ENCODE measurements at regions not wholly inside any gene's neighbourhood (a gene's known extent, or its start where the extent isn't known, plus 50 kb on each side); places are given as distances from the start of the nearest gene placed in this dataset.

DNA sequence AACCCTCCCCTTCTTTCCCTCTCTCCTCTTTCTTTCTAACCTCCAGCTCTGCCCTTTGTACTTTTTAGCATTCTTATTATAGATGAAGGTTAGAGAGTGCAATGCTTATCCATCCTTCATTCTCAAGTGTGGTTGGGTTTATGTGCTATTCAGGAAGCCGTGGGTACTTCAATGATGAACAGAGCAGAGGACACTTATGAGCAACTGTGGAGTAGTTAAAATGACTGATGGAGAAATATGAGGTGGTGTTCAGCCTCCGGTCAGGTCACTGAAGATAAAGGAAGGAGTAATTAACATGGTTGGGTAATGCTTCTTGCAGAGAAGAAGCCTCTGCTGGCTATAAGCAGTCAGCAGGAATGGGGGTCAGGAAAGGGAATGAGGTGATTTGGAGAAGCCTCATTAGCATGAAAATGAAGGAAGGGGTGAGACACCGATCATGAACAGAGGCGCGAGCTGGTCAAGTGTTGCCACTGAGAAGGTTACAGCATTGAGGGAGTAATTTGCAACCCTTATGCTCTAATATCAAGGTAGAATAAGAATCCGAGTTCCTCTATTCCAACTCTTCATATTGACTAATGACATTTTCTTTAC is 174.7 kb downstream of the LPIN1 start:
- no peak for FAIRE-seq

DNA sequence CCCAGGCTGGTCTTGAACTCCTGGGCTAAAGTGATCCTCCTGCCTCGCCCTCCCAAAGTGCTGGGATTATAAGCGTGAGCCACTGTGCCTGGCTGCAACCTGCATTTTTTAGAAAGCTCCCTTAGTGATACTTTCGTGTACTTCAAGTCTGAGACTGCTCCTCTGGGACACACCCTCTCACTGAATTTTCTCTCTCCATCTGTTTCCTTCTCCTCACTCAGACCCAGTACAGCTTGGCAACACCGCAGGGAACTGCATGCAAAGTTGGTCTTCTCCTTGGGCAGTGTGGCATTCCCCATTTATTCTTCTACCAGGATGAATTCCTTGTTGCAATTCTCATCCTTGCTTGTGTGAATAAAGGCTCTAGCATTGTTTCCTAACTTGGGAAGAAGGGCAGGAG is 175.9 kb downstream of the LPIN1 start:
- DNase-seq (ENCODE audit: low spot score) = no peak
- FAIRE-seq = no peak

More for the DNA sequence above, 174.7 kb downstream of the LPIN1 start:
- DNase-seq (ENCODE audit: low spot score) = no peak

- DNase-seq (ENCODE audit: low spot score) = no peak
- no peak for FAIRE-seq
These were observed 177.5 kb downstream of the LPIN1 start for GRCh38 chr2:11923935-11924334.

DNA sequence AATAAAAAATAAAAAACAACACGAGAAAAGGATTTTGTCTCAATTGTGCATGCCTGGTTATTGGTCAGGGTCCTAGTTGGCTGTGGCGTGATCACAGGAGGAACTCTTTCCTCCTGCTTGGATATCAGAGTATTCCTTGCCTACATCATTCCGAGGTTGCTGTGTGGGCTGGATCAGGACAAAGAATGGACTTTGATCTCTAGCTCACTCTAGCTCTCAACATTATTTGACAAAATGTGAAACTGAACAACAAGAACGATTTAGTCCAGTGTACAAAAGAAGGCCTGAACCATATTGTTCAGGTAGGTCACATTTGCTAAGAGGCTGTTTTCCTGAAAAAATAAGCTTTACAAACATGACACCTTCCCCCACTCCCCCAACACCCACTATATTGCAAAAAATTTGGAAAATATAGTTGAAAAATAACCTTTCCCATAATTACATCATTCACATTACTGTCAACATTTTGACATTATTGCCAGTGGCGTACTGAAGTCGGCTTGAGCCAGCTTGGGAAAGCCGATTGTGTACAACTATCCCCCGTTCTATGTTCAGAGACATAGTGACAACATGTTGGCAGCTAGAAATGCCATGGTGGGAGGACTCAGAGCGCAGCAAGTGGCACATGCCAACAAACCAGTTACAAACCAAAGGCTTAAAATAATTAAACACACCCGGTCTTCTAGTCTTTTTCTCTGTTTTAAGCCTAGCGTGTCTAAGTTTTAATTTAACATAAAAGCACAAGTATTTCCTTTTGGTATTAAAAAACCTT is 179.0 kb downstream of the LPIN1 start:
- DNase-seq (ENCODE audit: low spot score) = no peak
- FAIRE-seq = no peak

DNA sequence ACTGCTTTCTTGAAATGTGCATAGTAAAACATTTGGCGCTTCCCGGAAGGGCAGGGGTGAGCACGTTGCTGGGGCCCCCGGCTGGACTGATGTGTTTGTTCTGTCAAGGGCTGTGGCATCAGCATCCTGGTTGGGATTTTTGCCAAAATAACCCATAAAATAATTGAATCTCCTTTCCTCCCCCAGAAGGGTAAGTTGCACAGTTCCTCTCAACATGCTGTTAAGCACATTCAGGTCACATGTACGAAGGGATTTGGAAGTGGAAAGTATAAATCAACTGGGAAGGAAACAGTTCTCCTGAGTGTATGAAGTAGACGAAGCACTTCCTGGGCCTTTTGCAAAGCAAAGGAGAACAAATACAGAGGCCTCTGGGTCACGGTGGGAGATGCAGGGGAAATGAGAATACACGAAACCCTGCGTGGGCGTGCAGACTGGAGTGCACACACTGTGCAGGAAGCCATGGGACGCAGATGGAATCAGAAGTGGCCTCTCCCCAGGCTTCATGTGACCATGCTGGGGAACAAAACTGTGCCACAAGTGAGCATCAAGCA is 183.9 kb downstream of the LPIN1 start:
- no peak for DNase-seq (ENCODE audit: low spot score)
- no peak for FAIRE-seq

- no peak for FAIRE-seq
These were observed 185.6 kb downstream of the LPIN1 start for GRCh38 chr2:11932048-11932512.

GRCh38 chr2:11932962-11933361 is 186.5 kb downstream of the LPIN1 start:
- FAIRE-seq = no peak
- no peak for DNase-seq (ENCODE audit: low spot score)

More at GRCh38 chr2:11932048-11932512, 185.6 kb downstream of the LPIN1 start:
- DNase-seq (ENCODE audit: low spot score) = no peak

GRCh38 chr2:11933854-11934253 is 187.4 kb downstream of the LPIN1 start:
- FAIRE-seq (no peak), DNase-seq (ENCODE audit: low spot score) (no peak)

DNA sequence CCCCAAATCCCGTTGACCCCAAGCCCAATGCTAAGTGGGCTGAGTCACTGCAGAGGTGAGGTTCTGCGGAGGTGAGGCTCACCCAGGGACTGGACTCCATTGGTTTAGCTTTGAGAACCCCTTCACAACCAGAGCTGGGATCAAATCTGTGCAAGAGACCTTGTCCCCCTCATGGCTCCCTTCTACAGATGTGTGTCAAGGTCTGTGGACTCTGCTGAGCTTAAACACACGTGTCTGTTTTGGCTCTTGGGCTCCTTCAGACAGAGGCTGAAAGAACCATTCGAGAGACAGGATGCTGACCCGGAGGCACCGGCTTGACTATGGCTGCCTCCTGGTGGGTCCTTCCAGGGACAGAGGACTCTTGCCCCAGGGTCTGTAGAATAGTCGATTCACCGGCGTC is 190.3 kb downstream of the LPIN1 start:
- FAIRE-seq (no peak), DNase-seq (ENCODE audit: low spot score) (no peak)

- FAIRE-seq (no peak), DNase-seq (ENCODE audit: low spot score) (no peak)
These were observed 191.8 kb downstream of the LPIN1 start for GRCh38 chr2:11938196-11938595.

DNA sequence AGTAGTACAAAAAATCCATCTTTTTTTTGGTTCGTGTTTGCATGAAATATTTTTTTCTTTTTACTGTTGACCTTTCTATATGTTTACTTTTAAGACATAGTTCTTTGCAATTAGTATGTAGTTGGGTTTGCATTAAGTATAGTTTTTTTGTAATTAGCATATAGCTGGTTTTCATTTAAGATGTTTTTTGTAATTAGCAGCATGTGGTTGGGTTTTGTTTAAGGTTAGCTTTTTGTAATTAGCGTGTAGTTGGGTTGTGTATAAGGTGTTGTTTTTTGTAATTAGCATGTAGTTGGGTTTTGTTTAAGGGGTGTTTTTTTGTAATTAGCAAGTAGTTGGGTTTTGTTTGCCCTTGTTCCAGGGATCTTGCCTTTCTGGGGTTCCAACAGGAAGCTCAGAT is 193.1 kb downstream of the LPIN1 start:
- FAIRE-seq (no peak), DNase-seq (ENCODE audit: low spot score) (no peak)

- DNase-seq (ENCODE audit: low spot score) (no peak), FAIRE-seq (no peak)
These were observed 193.8 kb downstream of the LPIN1 start for GRCh38 chr2:11940121-11940743.

GRCh38 chr2:11940799-11941198 is 194.4 kb downstream of the LPIN1 start:
- DNase-seq (ENCODE audit: low spot score) (no peak), FAIRE-seq (no peak)

DNA sequence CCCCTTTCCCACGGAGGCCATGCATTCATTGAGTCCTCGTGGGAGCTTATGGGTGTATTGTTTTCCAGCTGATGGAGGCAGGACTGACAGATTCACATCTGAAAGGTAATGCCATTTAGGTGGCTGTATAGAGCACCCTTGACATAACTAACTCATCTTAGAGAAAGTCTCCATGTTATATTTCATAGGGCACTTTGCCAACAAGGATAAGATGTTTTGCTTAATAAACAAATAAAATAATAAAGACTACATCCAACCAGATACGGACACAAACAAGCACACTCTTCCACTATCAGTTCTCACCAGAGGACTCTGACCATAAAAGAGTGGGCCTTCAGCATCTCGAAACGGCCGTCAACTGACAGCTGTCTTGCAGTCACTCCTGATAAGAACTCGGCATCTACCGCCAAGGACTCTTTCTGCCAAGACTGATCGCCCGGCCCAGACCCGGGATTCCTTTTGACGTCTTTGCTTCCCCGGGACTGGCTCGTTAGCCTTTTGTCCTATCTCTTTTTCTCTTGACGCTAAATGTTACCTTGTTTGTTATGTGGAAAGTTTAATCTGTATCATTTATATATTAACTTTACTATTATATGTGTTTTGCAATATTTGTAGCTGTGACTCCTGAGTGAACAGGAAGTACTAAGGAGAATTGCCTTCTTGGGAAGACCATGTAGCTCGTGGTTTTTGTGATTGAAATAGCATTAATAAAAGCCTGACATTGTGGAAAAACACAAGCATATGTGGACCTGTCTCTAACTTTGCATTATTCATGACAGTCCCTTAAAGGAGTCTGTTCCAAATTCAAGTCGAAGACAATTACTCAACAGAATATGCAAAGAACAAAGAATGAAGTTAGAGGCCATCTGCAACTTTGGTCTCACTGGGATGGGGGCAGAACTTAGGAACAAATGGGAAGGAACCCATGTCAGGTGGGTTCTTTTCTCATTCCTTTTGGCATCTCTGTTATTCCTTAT is 195.1 kb downstream of the LPIN1 start:
- FAIRE-seq (no peak), DNase-seq (ENCODE audit: low spot score) (no peak)

DNA sequence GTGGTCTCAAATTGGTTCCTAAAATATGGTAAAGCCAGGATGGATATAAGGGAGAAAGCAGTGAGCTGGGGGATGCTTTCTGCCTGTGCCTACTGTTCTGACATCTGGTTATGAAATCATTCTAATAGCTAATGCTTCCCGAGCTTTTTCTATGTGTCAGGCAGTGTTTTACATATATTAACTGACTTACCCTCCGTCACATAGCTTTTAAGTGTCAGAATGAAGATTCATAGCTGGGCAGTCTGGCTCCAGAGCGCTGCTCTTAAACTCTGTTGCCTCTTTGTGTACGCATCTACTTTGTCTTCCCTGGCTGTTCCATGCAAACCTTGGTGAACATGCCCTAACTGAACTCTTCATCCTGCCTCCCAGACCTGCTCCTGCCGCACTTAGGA is 195.7 kb downstream of the LPIN1 start:
- DNase-seq (ENCODE audit: low spot score) = no peak
- FAIRE-seq = no peak

- DNase-seq (ENCODE audit: low spot score) (no peak), FAIRE-seq (peak; percentile 17)
These were observed 197.9 kb downstream of the LPIN1 start for GRCh38 chr2:11944311-11944710.

DNA sequence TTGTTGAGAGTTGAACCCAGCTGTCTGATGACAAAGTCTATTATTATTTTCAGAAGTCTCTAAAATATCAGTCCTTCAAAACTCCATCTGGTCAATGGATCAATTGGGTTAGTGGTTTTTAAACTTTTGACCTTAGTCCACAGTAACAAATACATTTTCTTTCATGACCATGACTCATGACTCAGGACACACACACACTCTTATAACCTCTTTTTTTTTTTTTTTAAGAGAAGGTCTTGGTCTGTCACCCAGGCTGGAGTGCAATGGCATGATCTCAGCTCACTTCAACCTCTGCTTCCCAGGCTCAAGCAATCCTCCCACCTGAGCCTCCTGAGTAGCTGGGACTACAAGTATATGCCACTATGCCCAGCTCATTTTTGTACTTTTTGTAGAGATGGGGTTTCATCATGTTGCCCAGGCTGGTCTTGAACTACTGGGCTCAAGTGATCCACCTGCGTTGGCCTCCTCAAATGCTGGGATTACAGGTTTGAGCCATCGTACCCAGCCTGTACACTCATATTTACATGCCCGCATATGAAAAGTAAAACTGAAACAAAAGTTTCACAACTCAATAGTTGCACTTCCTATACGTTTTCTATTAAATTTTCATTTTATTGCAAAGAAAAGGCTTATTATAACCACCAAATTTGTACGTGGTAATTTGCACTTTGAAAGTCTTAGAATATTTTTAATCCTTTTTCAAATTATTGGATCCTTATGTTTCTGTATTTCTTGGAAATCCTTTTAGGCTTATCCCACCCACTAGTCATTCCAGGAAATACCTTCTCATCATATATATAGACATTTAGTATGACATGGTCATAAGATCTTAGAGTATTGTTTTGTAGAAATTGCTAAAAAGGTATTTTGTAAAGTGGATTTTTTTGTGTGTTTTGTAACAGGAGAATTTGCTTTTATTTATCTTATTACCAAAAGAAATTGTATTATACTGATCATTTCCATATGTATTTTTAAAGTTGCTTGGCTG is 199.0 kb downstream of the LPIN1 start:
- no peak for DNase-seq (ENCODE audit: low spot score)
- FAIRE-seq = no peak

- no peak for FAIRE-seq
These were observed 201.5 kb downstream of the LPIN1 start for GRCh38 chr2:11947956-11948355.

DNA sequence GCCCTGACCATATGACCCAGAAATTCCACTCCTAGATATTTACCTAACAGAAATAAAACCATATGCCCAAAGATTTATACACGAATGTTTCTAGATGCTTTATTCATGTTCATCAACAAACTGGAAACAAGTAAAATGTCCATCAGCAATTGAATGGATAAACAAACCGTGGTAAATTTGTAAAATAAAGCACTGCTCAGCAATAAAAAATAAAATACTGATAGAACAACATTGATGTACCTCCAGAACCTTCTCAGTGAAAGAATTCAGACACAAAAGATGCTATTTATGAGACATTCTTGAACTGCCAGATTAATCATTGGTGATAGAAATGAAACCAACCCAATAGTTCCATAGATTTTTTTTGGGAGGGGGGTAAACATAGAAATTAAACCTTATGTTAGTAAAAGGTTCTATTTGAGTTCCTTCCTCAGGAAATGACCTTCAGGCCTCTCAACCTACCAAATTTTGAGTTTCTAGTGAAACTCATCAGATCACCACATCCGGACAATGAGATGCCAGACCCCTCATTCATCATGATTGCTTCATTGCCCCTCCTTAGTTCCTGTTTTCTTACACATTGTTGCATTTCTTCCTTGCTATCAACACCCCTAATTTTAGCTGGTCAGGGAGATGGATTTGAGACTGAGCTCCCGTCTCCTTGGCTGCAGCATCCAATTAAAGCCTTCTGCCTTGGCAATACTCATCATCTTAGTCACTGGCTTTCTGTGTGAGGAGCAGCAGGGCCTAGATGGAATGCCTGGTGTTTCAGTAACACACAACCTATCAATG is 203.5 kb downstream of the LPIN1 start:
- DNase-seq (ENCODE audit: low spot score) = no peak
- peak; percentile 59 for FAIRE-seq

More at GRCh38 chr2:11947956-11948355, 201.5 kb downstream of the LPIN1 start:
- no peak for DNase-seq (ENCODE audit: low spot score)

All from urothelium cell line (cell line).